ENCODE measurements at regions not wholly inside any gene's neighbourhood (a gene's known extent, or its start where the extent isn't known, plus 50 kb on each side); places are given as distances from the start of the nearest gene placed in this dataset.

GRCh38 chr2:183696028-183696427 lies 571.8 kb downstream of the NUP35 start:
- H3K36me3 ChIP-seq (ENCODE audit: control insufficient read depth, insufficient read depth, low read length) = no peaks in the 10 kb centered on the region
- TF ChIP-seq CTCF (IDR thresholded peaks at IDR 0.05; ENCODE audit: insufficient read depth, low read length, poor library complexity, severe bottlenecking) = no peak
- H3K27me3 ChIP-seq (replicated peaks; ENCODE audit: control insufficient read depth, insufficient read depth, low read length) = no peaks in the 10 kb centered on the region
- H3K4me3 ChIP-seq (replicated peaks; ENCODE audit: low read depth, low read length) = no peak overlapping the region
- no peak for DNase-seq (ENCODE audit: extremely low read depth, insufficient read length)

- no peaks in the 10 kb centered on the region for H3K27me3 ChIP-seq (replicated peaks; ENCODE audit: control insufficient read depth, insufficient read depth, low read length)
- DNase-seq (ENCODE audit: extremely low read depth, insufficient read length) = no peak
- TF ChIP-seq CTCF (IDR thresholded peaks at IDR 0.05; ENCODE audit: insufficient read depth, low read length, poor library complexity, severe bottlenecking) = no peak
- H3K4me3 ChIP-seq (replicated peaks; ENCODE audit: low read depth, low read length) = no peak overlapping the region
- H3K36me3 ChIP-seq (ENCODE audit: control insufficient read depth, insufficient read depth, low read length) = no peaks in the 10 kb centered on the region
Observed at GRCh38 chr2:183709829-183710228, 585.6 kb downstream of the NUP35 start.

GRCh38 chr2:183718246-183718645 lies 594.0 kb downstream of the NUP35 start:
- no peak for TF ChIP-seq CTCF (IDR thresholded peaks at IDR 0.05; ENCODE audit: insufficient read depth, low read length, poor library complexity, severe bottlenecking)
- no peak for DNase-seq (ENCODE audit: extremely low read depth, insufficient read length)
- Histone ChIP-seq H3K36me3 (ENCODE audit: control insufficient read depth, insufficient read depth, low read length) (no peaks in the 10 kb centered on the region), H3K4me3 (replicated peaks; ENCODE audit: low read depth, low read length) (no peak overlapping the region), H3K27me3 (replicated peaks; ENCODE audit: control insufficient read depth, insufficient read depth, low read length) (no peaks in the 10 kb centered on the region)

GRCh38 chr2:183723278-183723677 lies 599.0 kb downstream of the NUP35 start:
- TF ChIP-seq CTCF (IDR thresholded peaks at IDR 0.05; ENCODE audit: insufficient read depth, low read length, poor library complexity, severe bottlenecking) = no peak

GRCh38 chr2:183729380-183729779 lies 605.1 kb downstream of the NUP35 start:
- H3K36me3 ChIP-seq (ENCODE audit: control insufficient read depth, insufficient read depth, low read length) = no peaks in the 10 kb centered on the region
- no peaks in the 10 kb centered on the region for H3K27me3 ChIP-seq (replicated peaks; ENCODE audit: control insufficient read depth, insufficient read depth, low read length)
- TF ChIP-seq CTCF (IDR thresholded peaks at IDR 0.05; ENCODE audit: insufficient read depth, low read length, poor library complexity, severe bottlenecking) = no peak
- DNase-seq (ENCODE audit: extremely low read depth, insufficient read length) = no peak
- no peak overlapping the region for H3K4me3 ChIP-seq (replicated peaks; ENCODE audit: low read depth, low read length)

More at GRCh38 chr2:183723278-183723677, 599.0 kb downstream of the NUP35 start:
- Histone ChIP-seq H3K27me3 (replicated peaks; ENCODE audit: control insufficient read depth, insufficient read depth, low read length) (no peaks in the 10 kb centered on the region), H3K4me3 (replicated peaks; ENCODE audit: low read depth, low read length) (no peak overlapping the region), H3K36me3 (ENCODE audit: control insufficient read depth, insufficient read depth, low read length) (no peaks in the 10 kb centered on the region)
- no peak for DNase-seq (ENCODE audit: extremely low read depth, insufficient read length)

GRCh38 chr2:183740241-183740640 lies 616.0 kb downstream of the NUP35 start:
- DNase-seq (ENCODE audit: extremely low read depth, insufficient read length) = no peak
- Histone ChIP-seq H3K27me3 (replicated peaks; ENCODE audit: control insufficient read depth, insufficient read depth, low read length) (no peaks in the 10 kb centered on the region), H3K36me3 (ENCODE audit: control insufficient read depth, insufficient read depth, low read length) (no peaks in the 10 kb centered on the region), H3K4me3 (replicated peaks; ENCODE audit: low read depth, low read length) (no peak overlapping the region)
- TF ChIP-seq CTCF (IDR thresholded peaks at IDR 0.05; ENCODE audit: insufficient read depth, low read length, poor library complexity, severe bottlenecking) = no peak

All from GM06990 (cell line).